ENCODE measurements at regions not wholly inside any gene's neighbourhood (a gene's known extent, or its start where the extent isn't known, plus 50 kb on each side); places are given as distances from the start of the nearest gene placed in this dataset.
A peak's percentile ranks its signal among the peaks of the same experiment; 100 is the strongest.

- no peak for DNase-seq
These were observed 50.3 kb downstream of the NAV1 start for GRCh38 chr1:201589186-201589585.

- DNase-seq = no peak
These were observed 51.5 kb downstream of the NAV1 start for GRCh38 chr1:201590474-201590873.

- peak; percentile 86 to 88 for DNase-seq
These were observed 52.4 kb downstream of the NAV1 start for GRCh38 chr1:201591348-201591747.

DNA sequence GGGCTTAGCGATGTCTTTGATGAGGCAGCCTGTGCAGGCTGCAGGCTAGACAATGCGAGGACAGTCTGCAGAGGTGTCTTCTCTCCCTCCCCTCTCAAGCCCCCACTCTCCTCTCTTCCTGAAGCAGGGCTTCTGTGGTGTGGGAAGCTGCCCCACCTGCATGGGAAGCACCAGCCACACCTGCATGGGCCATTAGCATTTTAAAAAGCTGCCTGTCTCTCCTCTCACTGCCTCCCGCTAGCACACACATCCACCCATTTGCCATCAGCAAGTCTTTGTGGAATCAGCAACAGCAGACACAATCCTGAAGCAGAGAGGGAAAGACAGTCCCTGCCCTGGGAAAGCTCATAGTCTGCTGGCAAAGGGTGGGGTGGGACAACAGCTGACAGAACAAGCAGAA is 53.1 kb downstream of the NAV1 start:
- peak in 1 of 2 experiments; percentile 6 for DNase-seq

DNA sequence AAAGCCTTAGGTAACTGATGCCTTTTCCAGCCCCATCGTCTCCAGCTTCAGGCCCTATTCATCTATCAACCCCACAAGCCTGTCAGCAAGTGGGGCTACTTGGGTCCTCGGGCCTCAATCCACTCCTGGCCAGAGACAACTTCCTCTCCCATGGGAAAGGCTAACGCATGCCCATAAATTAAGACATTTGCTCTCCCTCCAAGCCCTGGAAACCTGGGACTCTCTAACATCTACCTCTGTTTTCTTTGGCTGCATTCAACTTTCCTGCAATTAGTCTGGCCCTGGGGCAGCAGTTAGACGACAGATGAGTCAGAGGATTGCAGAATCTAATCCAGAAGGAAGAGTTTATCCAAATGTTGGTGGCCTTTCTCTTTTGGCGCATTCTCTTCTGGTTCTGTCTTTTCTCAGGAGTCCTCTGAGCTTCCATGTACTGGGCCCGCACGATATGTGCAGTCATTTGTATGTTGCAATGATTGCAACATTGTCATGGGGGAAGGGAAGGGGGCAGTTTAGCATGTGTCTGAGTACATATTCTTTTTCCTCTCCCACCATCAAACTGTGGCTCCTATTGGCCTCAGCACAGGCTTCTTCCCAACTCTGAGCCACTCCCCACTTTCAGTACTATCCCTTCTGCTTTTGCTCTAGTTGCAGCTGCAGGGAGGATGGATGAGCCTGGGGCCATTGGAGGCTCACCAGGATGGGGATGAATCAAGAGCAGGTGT is 54.4 kb downstream of the NAV1 start:
- DNase-seq = no peak

- DNase-seq = no peak
These were observed 55.8 kb downstream of the NAV1 start for GRCh38 chr1:201594575-201595245.

GRCh38 chr1:201595381-201595780 is 56.5 kb downstream of the NAV1 start:
- no peak for DNase-seq

GRCh38 chr1:201596101-201596868 is 57.4 kb downstream of the NAV1 start:
- DNase-seq = no peak

- DNase-seq = no peak
These were observed 58.8 kb downstream of the NAV1 start for GRCh38 chr1:201597551-201598230.

DNA sequence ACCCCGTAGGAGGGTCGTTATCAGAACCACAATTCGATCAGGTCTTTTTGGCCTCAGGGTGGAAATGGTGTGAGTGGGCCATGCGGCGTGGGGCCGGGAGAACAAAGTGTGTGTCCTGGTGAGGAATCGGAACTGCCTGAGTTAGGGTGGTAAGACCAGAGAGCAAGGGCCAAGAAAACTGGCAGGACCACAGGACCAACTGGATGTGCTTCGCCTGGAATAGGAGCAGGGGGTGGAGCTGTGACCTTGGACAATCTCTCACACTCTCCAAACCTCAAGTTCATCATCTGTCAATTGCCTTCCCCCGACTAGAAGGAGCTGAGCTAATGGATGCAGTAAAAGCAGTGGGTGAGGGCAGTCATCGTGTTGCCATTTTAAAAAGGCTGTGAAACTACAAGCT is 59.5 kb downstream of the NAV1 start:
- DNase-seq = no peak

DNA sequence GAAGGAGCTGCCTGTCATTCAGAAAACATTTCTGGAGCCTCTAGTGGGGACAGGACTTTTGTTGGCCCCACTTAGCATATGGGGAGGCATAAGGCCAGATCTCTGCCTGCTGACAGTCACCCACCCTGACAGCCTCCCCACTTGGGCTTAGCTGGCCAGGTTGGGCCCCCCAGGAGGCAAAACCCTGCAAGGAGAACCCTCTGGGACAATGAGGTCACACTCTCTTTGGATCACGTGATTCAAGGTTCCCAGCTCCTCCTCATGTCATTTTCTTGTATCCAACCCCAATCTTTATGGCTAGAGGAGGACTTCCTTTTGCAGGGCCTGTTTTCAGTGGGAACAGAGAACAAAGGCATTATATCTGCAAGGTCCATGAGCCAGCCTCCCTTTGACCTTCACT is 60.0 kb downstream of the NAV1 start:
- DNase-seq = no peak

- no peak for DNase-seq
These were observed 60.6 kb downstream of the NAV1 start for GRCh38 chr1:201599548-201599947.

DNA sequence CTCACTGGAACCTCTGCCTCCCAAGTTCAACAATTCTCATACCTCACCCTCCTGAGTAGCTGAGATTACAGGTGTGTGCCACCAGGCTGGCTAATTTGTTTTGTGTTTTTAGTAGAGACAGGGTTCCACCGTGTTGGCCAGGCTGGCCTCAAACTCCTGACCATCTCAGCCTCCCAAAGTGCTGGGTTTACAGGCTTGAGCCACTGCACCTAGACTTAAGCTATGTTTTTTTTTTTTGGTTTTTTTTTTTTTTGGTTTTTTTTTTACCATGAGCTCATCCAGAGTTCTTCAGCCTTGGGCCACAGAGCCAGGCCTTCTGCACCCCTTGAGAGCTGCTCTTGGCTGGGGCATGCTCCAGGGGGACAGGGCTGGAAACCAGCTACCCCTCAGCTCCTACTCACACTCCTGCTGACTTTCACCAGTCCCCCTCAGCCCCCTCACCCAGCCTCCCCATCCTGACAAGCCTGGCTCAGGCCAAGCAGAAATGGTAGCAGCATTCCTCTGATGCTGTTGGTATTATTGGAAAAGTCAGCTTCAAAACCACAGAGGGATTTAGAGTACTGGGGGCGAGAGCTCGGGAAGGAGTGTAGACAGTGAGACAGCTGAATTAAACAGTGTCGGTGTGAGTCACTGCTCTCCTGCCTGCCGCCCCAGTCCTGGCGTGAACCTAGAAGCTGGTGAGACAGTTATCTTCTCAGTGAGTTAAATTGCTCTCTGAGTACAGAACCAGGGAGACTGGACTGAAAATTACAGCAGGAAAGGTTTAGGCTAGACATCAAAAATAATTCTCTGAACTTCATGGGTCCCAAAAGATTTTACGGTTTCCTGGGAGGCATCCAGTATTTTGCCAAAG is 63.7 kb downstream of the NAV1 start:
- no peak for DNase-seq

DNA sequence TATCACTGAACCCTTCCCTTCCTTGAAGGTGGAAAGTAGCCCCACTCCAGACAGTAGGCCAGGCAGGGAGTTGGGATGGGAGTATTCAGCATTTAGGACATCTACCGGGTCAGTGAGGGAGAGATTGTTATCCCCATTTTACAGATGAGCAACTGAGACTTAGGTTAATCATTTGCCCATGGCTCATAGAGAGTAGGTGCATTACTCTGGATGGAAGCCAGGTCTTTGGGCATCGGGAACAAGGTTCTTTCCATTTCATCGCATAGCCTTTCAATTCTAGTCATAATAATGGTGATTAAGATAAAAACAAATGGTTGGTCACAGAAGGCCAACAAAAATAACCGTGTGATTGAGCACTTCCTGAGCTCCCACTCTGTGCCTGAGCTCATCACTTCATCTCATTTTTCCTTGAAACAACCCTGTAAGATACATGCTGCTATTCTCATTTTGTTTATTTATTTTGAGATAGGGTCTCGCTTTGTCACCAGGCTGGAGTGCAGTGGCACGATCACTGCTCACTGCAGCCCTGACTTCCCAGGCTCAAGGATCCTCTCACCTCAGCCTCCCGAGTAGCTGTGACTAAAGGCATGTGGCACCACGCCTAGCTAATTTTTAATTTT is 64.8 kb downstream of the NAV1 start:
- no peak for DNase-seq

- no peak for DNase-seq
These were observed 66.6 kb downstream of the NAV1 start for GRCh38 chr1:201605385-201606010.

- DNase-seq = no peak
These were observed 67.2 kb downstream of the NAV1 start for GRCh38 chr1:201606096-201606495.

DNA sequence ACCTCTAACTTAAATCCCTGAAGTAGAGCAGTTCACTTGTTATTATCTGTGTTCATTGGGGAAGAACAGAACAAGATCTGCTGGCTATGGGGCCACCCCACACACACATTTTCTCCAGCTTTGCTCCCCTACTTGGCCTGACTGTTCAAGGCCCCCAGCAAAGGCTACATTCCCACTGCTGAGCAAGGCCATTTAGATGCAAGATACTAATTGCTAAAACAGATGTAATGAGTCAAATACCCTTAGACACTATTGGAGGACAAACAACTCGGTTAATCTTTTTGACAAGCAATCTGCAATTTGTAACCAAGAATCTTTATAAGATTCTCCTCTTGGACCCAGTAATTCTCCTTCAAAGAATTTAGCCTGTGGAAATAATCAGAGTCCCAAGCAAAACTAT is 67.7 kb downstream of the NAV1 start:
- DNase-seq = no peak

DNA sequence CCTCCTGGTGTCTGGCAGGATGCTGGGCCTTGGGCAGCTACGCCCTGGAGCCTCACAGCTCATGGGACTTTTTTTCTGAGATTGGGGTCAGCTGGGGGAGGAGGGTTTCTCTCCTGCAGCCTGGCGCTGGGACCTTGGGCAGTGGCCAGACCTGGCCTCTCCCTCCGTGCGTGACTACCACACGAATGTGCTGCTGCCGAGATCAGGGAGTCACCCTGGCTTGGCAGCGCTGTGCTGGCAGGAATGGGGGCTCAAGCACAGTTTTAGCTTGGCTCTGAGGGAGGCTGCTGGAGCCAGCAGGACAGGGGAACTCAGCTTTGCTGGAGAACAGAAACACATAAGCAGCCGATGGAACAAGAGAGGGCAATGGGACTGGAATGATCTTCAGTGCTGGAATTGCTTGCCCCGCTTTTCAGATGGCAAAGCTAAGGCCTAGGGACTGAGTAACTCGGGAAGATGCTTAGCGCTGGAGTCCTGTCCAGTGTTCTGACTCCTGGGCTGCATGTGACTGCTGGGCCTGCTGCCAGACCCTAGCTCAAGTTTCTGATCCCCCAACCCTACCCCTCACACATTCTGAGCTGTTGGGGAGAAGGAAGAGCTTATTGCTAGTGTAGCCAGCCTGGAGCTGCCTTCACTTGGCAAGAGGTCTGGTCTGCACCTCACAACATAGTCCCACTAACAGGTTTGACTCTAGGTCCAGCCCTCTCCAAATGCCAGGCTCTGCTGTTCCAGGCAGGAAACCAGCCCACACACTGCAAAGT is 69.9 kb downstream of the NAV1 start:
- DNase-seq = no peak

- DNase-seq = no peak
These were observed 70.9 kb downstream of the NAV1 start for GRCh38 chr1:201609661-201610318.

- no peak for DNase-seq
These were observed 71.9 kb downstream of the NAV1 start for GRCh38 chr1:201610858-201611257.
